GM21825 (cell line): ENCODE measurements at regions not wholly inside any gene's neighbourhood (a gene's known extent, or its start where the extent isn't known, plus 50 kb on each side); places are given as distances from the start of the nearest gene placed in this dataset.

Experiments
- ATAC-seq: cut with Tn5 transposase; IDR thresholded peaks from one replicate; pipeline ENCODE4 v1.9.1; 2021; ENCODE audit warnings: mild to moderate bottlenecking, moderate library complexity; ENCODE audit not compliant: unreplicated experiment

DNA sequence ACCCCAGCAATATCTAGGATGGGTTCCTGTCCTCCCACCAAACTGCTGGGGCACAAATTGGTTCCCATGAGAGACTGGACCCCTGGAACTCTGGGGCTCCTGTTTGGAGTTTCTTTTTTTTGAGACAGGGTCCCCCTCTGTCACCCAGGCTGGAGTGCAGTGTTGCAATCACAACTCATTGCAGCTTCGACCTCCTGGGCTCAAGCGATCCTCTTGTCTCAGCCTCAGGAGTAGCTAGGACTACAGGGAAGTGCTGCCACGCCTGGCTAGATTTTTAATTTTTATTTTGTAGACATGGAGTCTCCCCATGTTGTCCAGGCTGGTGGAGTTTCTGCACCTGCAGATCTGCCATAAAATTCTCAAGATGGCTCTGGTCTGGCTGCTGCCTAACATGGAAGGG is 56.3 kb upstream of the BRD7 start:
- no peak for ATAC-seq

DNA sequence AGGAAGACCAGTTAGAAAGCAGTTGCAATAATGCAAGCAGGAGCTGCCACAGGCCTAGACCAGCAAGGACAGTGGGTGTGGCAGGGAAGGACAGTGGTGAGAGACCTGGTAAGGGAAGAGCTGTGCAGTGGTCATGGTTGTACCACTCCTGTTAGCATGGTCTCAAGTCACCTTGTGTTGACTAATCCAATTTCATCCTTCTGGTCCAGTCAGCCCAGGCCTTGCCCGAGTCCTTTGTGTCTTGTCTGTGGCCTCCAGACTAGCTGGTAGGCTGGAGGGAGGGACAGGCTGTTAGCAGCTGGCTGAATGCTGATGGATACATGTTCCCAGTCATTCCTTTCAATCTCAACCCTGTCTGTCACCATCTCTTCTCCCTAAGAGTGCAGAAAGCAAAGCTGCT is 54.1 kb upstream of the BRD7 start:
- no peak for ATAC-seq

DNA sequence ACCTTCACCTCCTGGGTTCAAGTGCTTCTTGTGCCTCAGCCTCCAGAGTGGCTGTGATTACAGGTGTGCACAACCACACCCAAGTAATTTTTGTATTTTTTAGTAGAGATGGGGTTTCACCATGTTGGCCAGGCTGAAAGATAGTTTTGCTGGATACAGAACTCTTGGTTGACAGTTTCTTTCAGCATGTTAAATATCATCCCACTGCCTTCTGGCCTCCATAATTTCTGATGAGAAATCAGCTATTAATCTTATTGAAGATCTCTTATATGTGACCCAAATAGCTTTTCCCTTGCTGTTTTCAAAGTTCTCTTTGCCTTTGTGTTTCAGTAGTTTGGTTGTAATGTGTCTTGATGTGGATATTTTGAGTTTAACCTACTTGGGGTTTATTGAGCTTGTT is 50.3 kb upstream of the BRD7 start:
- no peak for ATAC-seq
